HCT116 (cell line): ENCODE measurements at regions not wholly inside any gene's neighbourhood (a gene's known extent, or its start where the extent isn't known, plus 50 kb on each side); places are given as distances from the start of the nearest gene placed in this dataset.

ENCODE experiments used
- ATAC-seq: fragments of 200-7000 bp; cut with Tn5 transposase; 2 replicates; pipeline ENCODE4 v1.9.1; 2020; ENCODE audit warnings: mild to moderate bottlenecking, moderate library complexity
- BruUV-seq: library from RNA; stranded (reverse); fragments of 400-500 nt; replicated peaks from 2 replicates; lab custom pipeline; 2021; lab: Mats Ljungman, UMichigan
- CTCF ChIA-PET: fragments of 300-600 bp; sonication (Branson Sonifier 250); formaldehyde crosslinking; loops from one replicate; lab custom pipeline; 2021; ENCODE audit warnings: antibody characterized with exemption; lab: Charles Lee
- POLR2A ChIA-PET: fragments of 300-600, 350-600 bp; sonication (Branson Sonifier 250); formaldehyde crosslinking; loops from one replicate; lab custom pipeline; 2021; ENCODE audit warnings: antibody characterized with exemption; lab: Charles Lee
- RAD21 ChIA-PET, 2 experiments: fragments of 300-600 bp; sonication (Branson Sonifier 250); formaldehyde crosslinking; loops; one replicate each; lab custom pipeline; 2023; ENCODE audit warnings: low total read pairs in 2 of 2; ENCODE audit not compliant: uncharacterized antibody in 2 of 2, unreplicated experiment in 2 of 2, low non-redundant PET in 1 of 2; lab: Charles Lee
- DNase-seq: peaks from one replicate; pipeline ENCODE4 v3.0.0-alpha.2; 2010; ENCODE audit warnings: low read depth, low spot score
- H2AFZ ChIP-seq: fragments of 200-600 bp; shearing (Covaris generic), sonication (generic); 2 replicates; pipeline ENCODE4 v1.6.1; 2017; ENCODE audit warnings: low read depth, mixed run types, mixed read lengths, antibody characterized with exemption, low read length; ENCODE audit not compliant: poor library complexity, severe bottlenecking
- H3K27ac ChIP-seq: 2 replicates; pipeline ENCODE4 v1.5.1; 2012; ENCODE audit warnings: low read depth, low read length
- H3K27me3 ChIP-seq: fragments of 200-600 bp; sonication (generic); 2 replicates; pipeline ENCODE4 v1.6.1; 2016; ENCODE audit warnings: mixed run types, low read length, mixed read lengths; ENCODE audit not compliant: insufficient read depth
- H3K36me3 ChIP-seq, 2 experiments: fragments of 200-500 bp in 1 of 2; fragments of 200-600 bp in 1 of 2; sonication (Bioruptor generic) in 1 of 2; sonication (generic) in 1 of 2; 2 replicates each; pipeline versions ENCODE4 v1.5.1 to v1.6.1; 2014 to 2016; ENCODE audit warnings: low read length in 2 of 2, inconsistent platforms in 1 of 2, mixed read lengths in 1 of 2, mixed run types in 1 of 2; ENCODE audit not compliant: insufficient read depth in 2 of 2, control insufficient read depth in 1 of 2
- H3K4me1 ChIP-seq, 2 experiments: fragments of 200-600 bp in 1 of 2; sonication (generic) in 1 of 2; 2 replicates each; pipeline versions ENCODE4 v1.5.1 to v1.6.1; 2012 to 2017; ENCODE audit warnings: low read length in 2 of 2, inconsistent platforms in 1 of 2, mild to moderate bottlenecking in 1 of 2, mixed read lengths in 1 of 2, mixed run types in 1 of 2, moderate library complexity in 1 of 2; ENCODE audit not compliant: insufficient read depth in 2 of 2, control insufficient read depth in 1 of 2
- H3K4me2 ChIP-seq: fragments of 200-600 bp; sonication (generic); 2 replicates; pipeline ENCODE4 v1.6.1; 2017; ENCODE audit warnings: mixed run types, low read length, mixed read lengths
- H3K4me3 ChIP-seq, 2 experiments: fragments of 200-600 bp in 1 of 2; sonication (generic) in 1 of 2; replicated peaks in 1 of 2; 2 replicates each; pipeline ENCODE4 v1.5.1; 2011 to 2016; ENCODE audit warnings: low read length in 2 of 2, control low read depth in 1 of 2, low read depth in 1 of 2, mild to moderate bottlenecking in 1 of 2, mixed read lengths in 1 of 2, mixed run types in 1 of 2
- H3K79me2 ChIP-seq: fragments of 200-600 bp; sonication (generic); 2 replicates; pipeline ENCODE4 v1.6.1; 2017; ENCODE audit warnings: mild to moderate bottlenecking, mixed run types, low read length, moderate library complexity, mixed read lengths; ENCODE audit not compliant: insufficient read depth
- H3K9ac ChIP-seq: fragments of 200-600 bp; sonication (generic); 2 replicates; pipeline ENCODE4 v1.6.1; 2016; ENCODE audit warnings: low read length, mixed read lengths
- H3K9me2 ChIP-seq: fragments of 200-600 bp; sonication (generic), shearing (Covaris generic); 2 replicates; pipeline ENCODE4 v1.6.1; 2017; ENCODE audit warnings: mixed run types, mild to moderate bottlenecking, moderate library complexity; ENCODE audit not compliant: insufficient read depth
- H3K9me3 ChIP-seq, 2 experiments: fragments of 200-500 bp in 1 of 2; fragments of 200-600 bp in 1 of 2; sonication (Bioruptor generic) in 1 of 2; sonication (generic) in 1 of 2; 2 replicates each; pipeline ENCODE4 v1.6.1; 2014 to 2017; ENCODE audit warnings: low read length in 2 of 2, mixed read lengths in 2 of 2, inconsistent platforms in 1 of 2, low read depth in 1 of 2, mild to moderate bottlenecking in 1 of 2, mixed run types in 1 of 2, moderate library complexity in 1 of 2; ENCODE audit not compliant: control insufficient read depth in 1 of 2, insufficient read depth in 1 of 2
- H4K20me1 ChIP-seq: fragments of 200-600 bp; sonication (generic), shearing (Covaris generic); 2 replicates; pipeline ENCODE4 v1.6.1; 2017; ENCODE audit warnings: mixed run types, mild to moderate bottlenecking, moderate library complexity; ENCODE audit not compliant: insufficient read depth
- ATF3 ChIP-seq: IDR thresholded peaks from 2 replicates; pipeline ENCODE4 v1.6.1; 2012
- CBX3 ChIP-seq: IDR thresholded peaks from 2 replicates; pipeline ENCODE4 v1.6.1; 2012; ENCODE audit warnings: low read depth
- CEBPB ChIP-seq: IDR thresholded peaks from 2 replicates; pipeline ENCODE4 v1.6.1; 2012; ENCODE audit warnings: low read depth
- CTCF ChIP-seq, 3 experiments: fragments of 200-600 bp in 1 of 3; sonication (generic) in 1 of 3; IDR thresholded peaks in 2 of 3; conservative IDR thresholded peaks in 1 of 3; 2 replicates each; pipeline ENCODE4 v1.5.1; 2012 to 2017; ENCODE audit warnings: low read depth in 2 of 3, low read length in 2 of 3, antibody characterized with exemption in 1 of 3, borderline replicate concordance in 1 of 3, control low read depth in 1 of 3, mild to moderate bottlenecking in 1 of 3, mixed read lengths in 1 of 3, mixed run types in 1 of 3, moderate library complexity in 1 of 3; ENCODE audit not compliant: insufficient read depth in 1 of 3
- ELF1 ChIP-seq: IDR thresholded peaks from 2 replicates; pipeline ENCODE4 v1.6.1; 2012; ENCODE audit warnings: low read depth, borderline replicate concordance
- EZH2phosphoT487 ChIP-seq: fragments of 200-600 bp; IDR thresholded peaks from 2 replicates; pipeline ENCODE4 v1.6.1; 2018; ENCODE audit warnings: antibody characterized with exemption, borderline replicate concordance
- POLR2A ChIP-seq: IDR thresholded peaks from 2 replicates; pipeline ENCODE4 v1.7.0; 2011; ENCODE audit warnings: borderline replicate concordance; ENCODE audit not compliant: insufficient read depth, insufficient read length; ENCODE audit errors: extremely low read depth
- RAD21 ChIP-seq: IDR thresholded peaks from 2 replicates; pipeline ENCODE4 v1.6.1; 2012; ENCODE audit warnings: low read depth, mild to moderate bottlenecking
- TCF7L2 ChIP-seq: IDR thresholded peaks from 2 replicates; pipeline ENCODE4 v1.7.0; 2011; ENCODE audit warnings: borderline replicate concordance, inconsistent platforms; ENCODE audit not compliant: insufficient read depth, insufficient read length; ENCODE audit errors: extremely low read depth
- ZBTB33 ChIP-seq: IDR thresholded peaks from 2 replicates; pipeline ENCODE4 v1.6.1; 2011; ENCODE audit warnings: mild to moderate bottlenecking, low read length, moderate library complexity; ENCODE audit not compliant: insufficient replicate concordance; ENCODE audit errors: extremely low read depth
- ZFX ChIP-seq: fragments of 450-650 bp; IDR thresholded peaks from 2 replicates; pipeline ENCODE4 v1.6.1; 2017
- intact Hi-C: fragments of 100-400 bp; cut with micrococcal nuclease; formaldehyde crosslinking; loops from 2 replicates; pipeline ENCODE4 v1.10.0; 2022

- H3K9ac ChIP-seq = no peak overlapping the region
- ChIA-PET RAD21 (no interaction called here), POLR2A (no interaction called here), CTCF (no interaction called here)
- H3K27me3 ChIP-seq = no peaks in the 10 kb centered on the region
- ATAC-seq (no peak), DNase-seq (no peak)
- no peak overlapping the region for H2AFZ ChIP-seq
- no peaks in the 10 kb centered on the region for H4K20me1 ChIP-seq
- H3K4me1 ChIP-seq = no peaks in the 10 kb centered on the region
- no peaks in the 10 kb centered on the region for H3K36me3 ChIP-seq
- no peak overlapping the region for H3K27ac ChIP-seq
- peaks cover 0 to 25% of the 10 kb centered on the region in 2 experiments; a peak in 2 of 4 replicates for H3K9me3 ChIP-seq
- H3K79me2 ChIP-seq = no peaks in the 10 kb centered on the region
- TF ChIP-seq POLR2A (no peak), CEBPB (no peak), ATF3 (no peak), EZH2phosphoT487 (no peak), ZBTB33 (no peak)
- H3K4me3 ChIP-seq = no peak overlapping the region
- intact Hi-C loops = no loop called here
- no peak overlapping the region for H3K4me2 ChIP-seq
- H3K9me2 ChIP-seq = no peaks in the 10 kb centered on the region
- BruUV-seq = no TSS peak
Observed at GRCh38 chr15:48006031-48006511, 114.7 kb upstream of the SLC24A5 start.

- Histone ChIP-seq H3K9ac (no peak overlapping the region), H2AFZ (no peak overlapping the region), H4K20me1 (no peaks in the 10 kb centered on the region), H3K4me3 (no peak overlapping the region), H3K79me2 (no peaks in the 10 kb centered on the region), H3K27ac (no peak overlapping the region), H3K27me3 (no peaks in the 10 kb centered on the region), H3K4me2 (no peak overlapping the region), H3K4me1 (no peaks in the 10 kb centered on the region), H3K9me3 (peaks cover 0 to 22% of the 10 kb centered on the region in 2 experiments; a peak in 2 of 4 replicates), H3K36me3 (no peaks in the 10 kb centered on the region), H3K9me2 (no peaks in the 10 kb centered on the region)
- intact Hi-C loops = no loop called here
- CTCF ChIA-PET = no interaction called here
- ATAC-seq (no peak), DNase-seq (no peak)
- RAD21 ChIA-PET = no interaction called here
- TF ChIP-seq CTCF (IDR thresholded peaks at IDR 0.05 in 2 of 3, conservative IDR thresholded peaks at IDR 0.05 in 1 of 3; ENCODE audit: borderline replicate concordance in 1 of 3, insufficient read depth in 1 of 3, low read depth in 2 of 3, low read length in 2 of 3) (no peak), CBX3 (no peak), ELF1 (no peak), ZFX (no peak), TCF7L2 (no peak), RAD21 (no peak)
- POLR2A ChIA-PET = no interaction called here
- no TSS peak for BruUV-seq
Observed at GRCh38 chr15:48010316-48010715, 110.5 kb upstream of the SLC24A5 start.
